Loucy (cell line): ENCODE measurements at regions not wholly inside any gene's neighbourhood (a gene's known extent, or its start where the extent isn't known, plus 50 kb on each side); places are given as distances from the start of the nearest gene placed in this dataset.

Experiments
- H2AFZ ChIP-seq: fragments of 200-600 bp; sonication (generic); 2 replicates; pipeline ENCODE4 v1.6.0; 2016; ENCODE audit warnings: antibody characterized with exemption, mild to moderate bottlenecking, low read length, moderate library complexity
- H3F3A ChIP-seq: fragments of 200-600 bp; 2 replicates; pipeline ENCODE4 v1.6.0; 2016; ENCODE audit warnings: antibody characterized with exemption, low read depth, mild to moderate bottlenecking
- H3K27me3 ChIP-seq: fragments of 200-600 bp; sonication (generic); 2 replicates; pipeline ENCODE4 v1.6.1; 2014; ENCODE audit warnings: low read length, mild to moderate bottlenecking; ENCODE audit not compliant: insufficient read depth, poor library complexity, severe bottlenecking
- H3K36me3 ChIP-seq: fragments of 200-600 bp; sonication (generic); 2 replicates; pipeline ENCODE4 v1.6.1; 2016; ENCODE audit warnings: low read length; ENCODE audit not compliant: insufficient read depth
- H3K4me1 ChIP-seq: fragments of 200-600 bp; sonication (generic); 2 replicates; pipeline ENCODE4 v1.5.1; 2014; ENCODE audit warnings: low read length, mild to moderate bottlenecking; ENCODE audit not compliant: insufficient read depth, poor library complexity, severe bottlenecking
- H3K4me2 ChIP-seq: fragments of 200-600 bp; sonication (generic); 2 replicates; pipeline ENCODE4 v1.6.0; 2014; ENCODE audit warnings: antibody characterized with exemption, low read length, low read depth, mild to moderate bottlenecking; ENCODE audit not compliant: poor library complexity, severe bottlenecking
- H3K4me3 ChIP-seq: fragments of 200-600 bp; sonication (generic); 2 replicates; pipeline ENCODE4 v1.5.1; 2014; ENCODE audit warnings: low read length, mild to moderate bottlenecking, mixed read lengths; ENCODE audit not compliant: poor library complexity, severe bottlenecking
- H3K79me2 ChIP-seq: fragments of 200-600 bp; sonication (generic); 2 replicates; pipeline ENCODE4 v1.6.1; 2014; ENCODE audit warnings: low read length; ENCODE audit not compliant: insufficient read depth
- H3K9ac ChIP-seq: fragments of 200-600 bp; sonication (generic); 2 replicates; pipeline ENCODE4 v1.6.0; 2014; ENCODE audit warnings: mild to moderate bottlenecking, low read depth, low read length, moderate library complexity; ENCODE audit not compliant: poor library complexity, severe bottlenecking
- H3K9me2 ChIP-seq: fragments of 200-600 bp; sonication (generic); replicated peaks from 2 replicates; pipeline ENCODE4 v1.6.1; 2016; ENCODE audit warnings: low read depth, low read length, mixed read lengths
- H3K9me3 ChIP-seq: fragments of 200-600 bp; sonication (generic); 2 replicates; pipeline ENCODE4 v1.6.1; 2014; ENCODE audit warnings: mild to moderate bottlenecking, antibody characterized with exemption, low read length, low read depth; ENCODE audit not compliant: insufficient read depth
- H4K20me1 ChIP-seq: fragments of 200-600 bp; sonication (generic); 2 replicates; pipeline ENCODE4 v1.6.0; 2014; ENCODE audit warnings: antibody characterized with exemption, low read length, mild to moderate bottlenecking; ENCODE audit not compliant: insufficient read depth, poor library complexity, severe bottlenecking
- EZH2phosphoT487 ChIP-seq: fragments of 200-600 bp; IDR thresholded peaks from 2 replicates; pipeline ENCODE4 v1.6.1; 2018; ENCODE audit warnings: antibody characterized with exemption, mild to moderate bottlenecking, moderate library complexity, borderline replicate concordance
- TF ChIP-seq, protein P1 (sequence below): fragments of 200-600 bp; sonication (generic); conservative IDR thresholded peaks from 2 replicates; pipeline ENCODE4 v1.5.1; 2014; ENCODE audit warnings: mild to moderate bottlenecking, antibody characterized with exemption, low read length

- Histone ChIP-seq H3K79me2 (no peaks in the 10 kb centered on the region), H3F3A (no peaks in the 10 kb centered on the region), H2AFZ (no peak overlapping the region), H4K20me1 (no peaks in the 10 kb centered on the region), H3K27me3 (no peaks in the 10 kb centered on the region), H3K9me3 (no peaks in the 10 kb centered on the region), H3K36me3 (no peaks in the 10 kb centered on the region), H3K4me3 (no peak overlapping the region), H3K4me2 (no peak overlapping the region), H3K9ac (no peak overlapping the region), H3K9me2 (no peaks in the 10 kb centered on the region), H3K4me1 (no peaks in the 10 kb centered on the region)
- no peak for TF ChIP-seq EZH2phosphoT487
- TF ChIP-seq, protein P1, sequence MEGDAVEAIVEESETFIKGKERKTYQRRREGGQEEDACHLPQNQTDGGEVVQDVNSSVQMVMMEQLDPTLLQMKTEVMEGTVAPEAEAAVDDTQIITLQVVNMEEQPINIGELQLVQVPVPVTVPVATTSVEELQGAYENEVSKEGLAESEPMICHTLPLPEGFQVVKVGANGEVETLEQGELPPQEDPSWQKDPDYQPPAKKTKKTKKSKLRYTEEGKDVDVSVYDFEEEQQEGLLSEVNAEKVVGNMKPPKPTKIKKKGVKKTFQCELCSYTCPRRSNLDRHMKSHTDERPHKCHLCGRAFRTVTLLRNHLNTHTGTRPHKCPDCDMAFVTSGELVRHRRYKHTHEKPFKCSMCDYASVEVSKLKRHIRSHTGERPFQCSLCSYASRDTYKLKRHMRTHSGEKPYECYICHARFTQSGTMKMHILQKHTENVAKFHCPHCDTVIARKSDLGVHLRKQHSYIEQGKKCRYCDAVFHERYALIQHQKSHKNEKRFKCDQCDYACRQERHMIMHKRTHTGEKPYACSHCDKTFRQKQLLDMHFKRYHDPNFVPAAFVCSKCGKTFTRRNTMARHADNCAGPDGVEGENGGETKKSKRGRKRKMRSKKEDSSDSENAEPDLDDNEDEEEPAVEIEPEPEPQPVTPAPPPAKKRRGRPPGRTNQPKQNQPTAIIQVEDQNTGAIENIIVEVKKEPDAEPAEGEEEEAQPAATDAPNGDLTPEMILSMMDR = no peak
These were observed 121.8 kb upstream of the CWC22 start for GRCh38 chr2:180128861-180129260.

- no peak for TF ChIP-seq EZH2phosphoT487
- TF ChIP-seq, protein P1 = peak; percentile 66
- Histone ChIP-seq H3K27me3 (no peaks in the 10 kb centered on the region), H4K20me1 (no peaks in the 10 kb centered on the region), H3K4me3 (no peak overlapping the region), H3K4me1 (no peaks in the 10 kb centered on the region), H3K4me2 (no peak overlapping the region), H3K9ac (no peak overlapping the region), H3F3A (no peaks in the 10 kb centered on the region), H3K9me2 (no peaks in the 10 kb centered on the region), H3K9me3 (no peaks in the 10 kb centered on the region), H3K79me2 (no peaks in the 10 kb centered on the region), H3K36me3 (no peaks in the 10 kb centered on the region), H2AFZ (peak overlapping the region; percentile 55; the same call in 1 of the 2 replicates)
These were observed 118.3 kb upstream of the CWC22 start for GRCh38 chr2:180125245-180125962.

DNA sequence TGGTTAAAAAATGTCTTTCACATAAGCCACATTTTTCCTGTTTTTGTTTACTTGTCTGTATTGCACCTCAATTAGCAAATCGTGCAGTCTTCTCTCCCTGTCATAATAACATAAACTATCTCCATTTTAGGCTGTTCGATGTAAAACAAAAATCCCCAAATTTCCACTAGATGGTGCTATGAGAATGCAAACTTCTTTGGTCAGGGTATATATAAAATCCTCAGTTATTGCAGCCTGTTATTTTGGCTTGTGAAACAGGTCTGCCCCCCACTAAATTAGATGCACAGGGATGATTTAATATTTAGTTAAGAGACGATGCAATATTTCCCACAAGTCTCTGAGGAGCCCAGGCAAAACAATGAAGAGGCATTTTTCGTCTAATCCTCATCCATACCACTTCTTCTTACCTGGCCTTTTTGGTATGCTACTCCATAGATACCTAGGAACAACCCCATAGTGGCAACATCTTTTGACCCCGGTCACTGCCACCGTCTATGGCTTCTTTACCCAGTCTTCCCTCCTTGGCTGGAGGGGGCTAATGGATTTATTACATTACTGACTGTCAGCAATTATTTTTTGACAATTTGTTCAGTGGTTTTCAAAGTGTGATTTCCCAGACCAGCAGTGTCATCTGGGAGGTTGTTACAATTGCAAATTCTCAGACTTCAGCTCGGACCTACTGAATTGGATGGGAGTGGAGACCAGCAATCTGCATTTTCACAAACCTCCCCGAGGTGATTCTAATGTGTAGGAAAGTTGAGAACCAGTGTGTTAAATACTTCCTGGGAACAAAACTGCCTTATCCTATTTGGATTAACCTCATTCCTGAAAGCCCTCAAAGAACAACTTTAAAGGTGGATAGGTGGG lies 117.4 kb upstream of the CWC22 start:
- TF ChIP-seq, protein P1 = peak; percentile 81
- TF ChIP-seq EZH2phosphoT487 = no peak
- Histone ChIP-seq H3K4me2 (no peak overlapping the region), H3K9me3 (no peaks in the 10 kb centered on the region), H3K4me3 (no peak overlapping the region), H3K27me3 (no peaks in the 10 kb centered on the region), H3F3A (no peaks in the 10 kb centered on the region), H3K9me2 (no peaks in the 10 kb centered on the region), H3K79me2 (no peaks in the 10 kb centered on the region), H3K4me1 (no peaks in the 10 kb centered on the region), H2AFZ (peak overlapping the region; percentile 55; the same call in 1 of the 2 replicates), H4K20me1 (no peaks in the 10 kb centered on the region), H3K36me3 (no peaks in the 10 kb centered on the region), H3K9ac (no peak overlapping the region)
